ENCODE measurements at regions not wholly inside any gene's neighbourhood (a gene's known extent, or its start where the extent isn't known, plus 50 kb on each side); places are given as distances from the start of the nearest gene placed in this dataset.

- no peaks in the 10 kb centered on the region for H3K36me3 ChIP-seq (ENCODE audit: control insufficient read depth in 1 of 2, insufficient read depth in 2 of 2, low read length in 2 of 2)
- H3K4me3 ChIP-seq (ENCODE audit: low read depth in 1 of 2, low read length in 2 of 2): no peak overlapping the region
- H3K9me3 ChIP-seq (ENCODE audit: control insufficient read depth in 1 of 2, low read length in 2 of 2): no peaks in the 10 kb centered on the region
- no peak overlapping the region for H3K27ac ChIP-seq (ENCODE audit: low read length)
- no peaks in the 10 kb centered on the region for H3K4me1 ChIP-seq (ENCODE audit: control insufficient read depth in 1 of 2, insufficient read depth in 2 of 2, low read length in 2 of 2)
- H3K27me3 ChIP-seq (ENCODE audit: low read depth, low read length): no peaks in the 10 kb centered on the region
Observed at GRCh38 chr4:11634283-11634682, 205.6 kb upstream of the HS3ST1 start.

- Histone ChIP-seq H3K27me3 (ENCODE audit: low read depth, low read length) (no peaks in the 10 kb centered on the region), H3K9me3 (ENCODE audit: control insufficient read depth in 1 of 2, low read length in 2 of 2) (no peaks in the 10 kb centered on the region), H3K27ac (ENCODE audit: low read length) (no peak overlapping the region), H3K36me3 (ENCODE audit: control insufficient read depth in 1 of 2, insufficient read depth in 2 of 2, low read length in 2 of 2) (no peaks in the 10 kb centered on the region), H3K4me1 (ENCODE audit: control insufficient read depth in 1 of 2, insufficient read depth in 2 of 2, low read length in 2 of 2) (no peaks in the 10 kb centered on the region), H3K4me3 (ENCODE audit: low read depth in 1 of 2, low read length in 2 of 2) (no peak overlapping the region)
Observed at GRCh38 chr4:11633430-11633829, 204.7 kb upstream of the HS3ST1 start.

- Histone ChIP-seq H3K9me3 (ENCODE audit: control insufficient read depth in 1 of 2, low read length in 2 of 2) (no peaks in the 10 kb centered on the region), H3K4me3 (ENCODE audit: low read depth in 1 of 2, low read length in 2 of 2) (no peak overlapping the region), H3K27ac (ENCODE audit: low read length) (no peak overlapping the region), H3K27me3 (ENCODE audit: low read depth, low read length) (no peaks in the 10 kb centered on the region), H3K36me3 (ENCODE audit: control insufficient read depth in 1 of 2, insufficient read depth in 2 of 2, low read length in 2 of 2) (no peaks in the 10 kb centered on the region), H3K4me1 (ENCODE audit: control insufficient read depth in 1 of 2, insufficient read depth in 2 of 2, low read length in 2 of 2) (no peaks in the 10 kb centered on the region)
Observed at GRCh38 chr4:11632483-11632882, 203.8 kb upstream of the HS3ST1 start.

- Histone ChIP-seq H3K9me3 (ENCODE audit: control insufficient read depth in 1 of 2, low read length in 2 of 2) (no peaks in the 10 kb centered on the region), H3K27ac (ENCODE audit: low read length) (no peak overlapping the region), H3K27me3 (ENCODE audit: low read depth, low read length) (no peaks in the 10 kb centered on the region), H3K36me3 (ENCODE audit: control insufficient read depth in 1 of 2, insufficient read depth in 2 of 2, low read length in 2 of 2) (no peaks in the 10 kb centered on the region), H3K4me1 (ENCODE audit: control insufficient read depth in 1 of 2, insufficient read depth in 2 of 2, low read length in 2 of 2) (no peaks in the 10 kb centered on the region), H3K4me3 (ENCODE audit: low read depth in 1 of 2, low read length in 2 of 2) (no peak overlapping the region)
Observed at GRCh38 chr4:11632025-11632424, 203.3 kb upstream of the HS3ST1 start.

GRCh38 chr4:11631416-11631815 lies 202.7 kb upstream of the HS3ST1 start:
- no peaks in the 10 kb centered on the region for H3K36me3 ChIP-seq (ENCODE audit: control insufficient read depth in 1 of 2, insufficient read depth in 2 of 2, low read length in 2 of 2)
- no peaks in the 10 kb centered on the region for H3K9me3 ChIP-seq (ENCODE audit: control insufficient read depth in 1 of 2, low read length in 2 of 2)
- H3K27ac ChIP-seq (ENCODE audit: low read length): no peak overlapping the region
- H3K27me3 ChIP-seq (ENCODE audit: low read depth, low read length): no peaks in the 10 kb centered on the region
- no peaks in the 10 kb centered on the region for H3K4me1 ChIP-seq (ENCODE audit: control insufficient read depth in 1 of 2, insufficient read depth in 2 of 2, low read length in 2 of 2)
- H3K4me3 ChIP-seq (ENCODE audit: low read depth in 1 of 2, low read length in 2 of 2): no peak overlapping the region

GRCh38 chr4:11628093-11628725 lies 199.5 kb upstream of the HS3ST1 start:
- Histone ChIP-seq H3K4me3 (ENCODE audit: low read depth in 1 of 2, low read length in 2 of 2) (no peak overlapping the region), H3K9me3 (ENCODE audit: control insufficient read depth in 1 of 2, low read length in 2 of 2) (no peaks in the 10 kb centered on the region), H3K4me1 (ENCODE audit: control insufficient read depth in 1 of 2, insufficient read depth in 2 of 2, low read length in 2 of 2) (no peaks in the 10 kb centered on the region), H3K36me3 (ENCODE audit: control insufficient read depth in 1 of 2, insufficient read depth in 2 of 2, low read length in 2 of 2) (no peaks in the 10 kb centered on the region), H3K27me3 (ENCODE audit: low read depth, low read length) (no peaks in the 10 kb centered on the region), H3K27ac (ENCODE audit: low read length) (no peak overlapping the region)

GRCh38 chr4:11626066-11626465 lies 197.4 kb upstream of the HS3ST1 start:
- no peaks in the 10 kb centered on the region for H3K36me3 ChIP-seq (ENCODE audit: control insufficient read depth in 1 of 2, insufficient read depth in 2 of 2, low read length in 2 of 2)
- H3K4me1 ChIP-seq (ENCODE audit: control insufficient read depth in 1 of 2, insufficient read depth in 2 of 2, low read length in 2 of 2): no peaks in the 10 kb centered on the region
- H3K27me3 ChIP-seq (ENCODE audit: low read depth, low read length): no peaks in the 10 kb centered on the region
- no peak overlapping the region for H3K27ac ChIP-seq (ENCODE audit: low read length)
- H3K9me3 ChIP-seq (ENCODE audit: control insufficient read depth in 1 of 2, low read length in 2 of 2): no peaks in the 10 kb centered on the region
- H3K4me3 ChIP-seq (ENCODE audit: low read depth in 1 of 2, low read length in 2 of 2): no peak overlapping the region

- Histone ChIP-seq H3K4me3 (ENCODE audit: low read depth in 1 of 2, low read length in 2 of 2) (no peak overlapping the region), H3K4me1 (ENCODE audit: control insufficient read depth in 1 of 2, insufficient read depth in 2 of 2, low read length in 2 of 2) (no peaks in the 10 kb centered on the region), H3K27me3 (ENCODE audit: low read depth, low read length) (no peaks in the 10 kb centered on the region), H3K9me3 (ENCODE audit: control insufficient read depth in 1 of 2, low read length in 2 of 2) (no peaks in the 10 kb centered on the region), H3K36me3 (ENCODE audit: control insufficient read depth in 1 of 2, insufficient read depth in 2 of 2, low read length in 2 of 2) (no peaks in the 10 kb centered on the region), H3K27ac (ENCODE audit: low read length) (no peak overlapping the region)
Observed at GRCh38 chr4:11625211-11625610, 196.5 kb upstream of the HS3ST1 start.

GRCh38 chr4:11624370-11624769 lies 195.7 kb upstream of the HS3ST1 start:
- Histone ChIP-seq H3K36me3 (ENCODE audit: control insufficient read depth in 1 of 2, insufficient read depth in 2 of 2, low read length in 2 of 2) (no peaks in the 10 kb centered on the region), H3K4me3 (ENCODE audit: low read depth in 1 of 2, low read length in 2 of 2) (no peak overlapping the region), H3K4me1 (ENCODE audit: control insufficient read depth in 1 of 2, insufficient read depth in 2 of 2, low read length in 2 of 2) (no peaks in the 10 kb centered on the region), H3K27me3 (ENCODE audit: low read depth, low read length) (no peaks in the 10 kb centered on the region), H3K27ac (ENCODE audit: low read length) (no peak overlapping the region), H3K9me3 (ENCODE audit: control insufficient read depth in 1 of 2, low read length in 2 of 2) (no peaks in the 10 kb centered on the region)

- no peak overlapping the region for H3K4me3 ChIP-seq (ENCODE audit: low read depth in 1 of 2, low read length in 2 of 2)
- H3K27me3 ChIP-seq (ENCODE audit: low read depth, low read length): no peaks in the 10 kb centered on the region
- H3K4me1 ChIP-seq (ENCODE audit: control insufficient read depth in 1 of 2, insufficient read depth in 2 of 2, low read length in 2 of 2): no peaks in the 10 kb centered on the region
- H3K36me3 ChIP-seq (ENCODE audit: control insufficient read depth in 1 of 2, insufficient read depth in 2 of 2, low read length in 2 of 2): no peaks in the 10 kb centered on the region
- H3K27ac ChIP-seq (ENCODE audit: low read length): no peak overlapping the region
- H3K9me3 ChIP-seq (ENCODE audit: control insufficient read depth in 1 of 2, low read length in 2 of 2): no peaks in the 10 kb centered on the region
Observed at GRCh38 chr4:11623726-11624037, 195.0 kb upstream of the HS3ST1 start.

- Histone ChIP-seq H3K36me3 (ENCODE audit: control insufficient read depth in 1 of 2, insufficient read depth in 2 of 2, low read length in 2 of 2) (no peaks in the 10 kb centered on the region), H3K9me3 (ENCODE audit: control insufficient read depth in 1 of 2, low read length in 2 of 2) (no peaks in the 10 kb centered on the region), H3K4me3 (ENCODE audit: low read depth in 1 of 2, low read length in 2 of 2) (no peak overlapping the region), H3K4me1 (ENCODE audit: control insufficient read depth in 1 of 2, insufficient read depth in 2 of 2, low read length in 2 of 2) (no peaks in the 10 kb centered on the region), H3K27me3 (ENCODE audit: low read depth, low read length) (no peaks in the 10 kb centered on the region), H3K27ac (ENCODE audit: low read length) (no peak overlapping the region)
Observed at GRCh38 chr4:11622961-11623725, 194.4 kb upstream of the HS3ST1 start.

GRCh38 chr4:11620861-11621260 lies 192.2 kb upstream of the HS3ST1 start:
- H3K27ac ChIP-seq (ENCODE audit: low read length): no peak overlapping the region
- no peaks in the 10 kb centered on the region for H3K27me3 ChIP-seq (ENCODE audit: low read depth, low read length)
- H3K36me3 ChIP-seq (ENCODE audit: control insufficient read depth in 1 of 2, insufficient read depth in 2 of 2, low read length in 2 of 2): no peaks in the 10 kb centered on the region
- H3K4me1 ChIP-seq (ENCODE audit: control insufficient read depth in 1 of 2, insufficient read depth in 2 of 2, low read length in 2 of 2): no peaks in the 10 kb centered on the region
- no peak overlapping the region for H3K4me3 ChIP-seq (ENCODE audit: low read depth in 1 of 2, low read length in 2 of 2)
- H3K9me3 ChIP-seq (ENCODE audit: control insufficient read depth in 1 of 2, low read length in 2 of 2): no peaks in the 10 kb centered on the region
